GM18909 (cell line): ENCODE measurements at regions not wholly inside any gene's neighbourhood (a gene's known extent, or its start where the extent isn't known, plus 50 kb on each side); places are given as distances from the start of the nearest gene placed in this dataset.

ENCODE experiments used
- ATAC-seq: cut with Tn5 transposase; IDR thresholded peaks from one replicate; pipeline ENCODE4 v1.9.1; 2021; ENCODE audit warnings: mild to moderate bottlenecking; ENCODE audit not compliant: unreplicated experiment, poor library complexity

GRCh38 chr3:101095693-101096430 lies 102.6 kb upstream of the ABI3BP start:
- ATAC-seq = no peak

GRCh38 chr3:101091489-101091888 lies 98.3 kb upstream of the ABI3BP start:
- ATAC-seq = no peak

- ATAC-seq = no peak
Measured at GRCh38 chr3:101085752-101086151, 92.5 kb upstream of the ABI3BP start.

GRCh38 chr3:101084404-101084803 lies 91.2 kb upstream of the ABI3BP start:
- ATAC-seq = no peak

GRCh38 chr3:101081999-101082398 lies 88.8 kb upstream of the ABI3BP start:
- no peak for ATAC-seq

GRCh38 chr3:101081446-101081845 lies 88.2 kb upstream of the ABI3BP start:
- no peak for ATAC-seq

- no peak for ATAC-seq
Measured at GRCh38 chr3:101077361-101078011, 84.3 kb upstream of the ABI3BP start.

GRCh38 chr3:101074518-101074917 lies 81.3 kb upstream of the ABI3BP start:
- ATAC-seq = no peak

GRCh38 chr3:101072300-101072699 lies 79.1 kb upstream of the ABI3BP start:
- no peak for ATAC-seq

- ATAC-seq = no peak
Measured at GRCh38 chr3:101070799-101071121, 77.5 kb upstream of the ABI3BP start.

GRCh38 chr3:101069901-101070798 lies 76.9 kb upstream of the ABI3BP start:
- peak; percentile 86 for ATAC-seq

- ATAC-seq = no peak
Measured at GRCh38 chr3:101068876-101069606, 75.8 kb upstream of the ABI3BP start.

- ATAC-seq = no peak
Measured at GRCh38 chr3:101066711-101067129, 73.5 kb upstream of the ABI3BP start.

- ATAC-seq = no peak
Measured at GRCh38 chr3:101065962-101066361, 72.7 kb upstream of the ABI3BP start.

- no peak for ATAC-seq
Measured at GRCh38 chr3:101063401-101063800, 70.2 kb upstream of the ABI3BP start.

- no peak for ATAC-seq
Measured at GRCh38 chr3:101061312-101061711, 68.1 kb upstream of the ABI3BP start.

GRCh38 chr3:101050866-101051265 lies 57.6 kb upstream of the ABI3BP start:
- ATAC-seq = no peak

GRCh38 chr3:101050046-101050445 lies 56.8 kb upstream of the ABI3BP start:
- no peak for ATAC-seq

- ATAC-seq = no peak
Measured at GRCh38 chr3:101049532-101049931, 56.3 kb upstream of the ABI3BP start.

- ATAC-seq = no peak
Measured at GRCh38 chr3:101043687-101044078, 50.5 kb upstream of the ABI3BP start.
